ENCODE measurements at regions not wholly inside any gene's neighbourhood (a gene's known extent, or its start where the extent isn't known, plus 50 kb on each side); places are given as distances from the start of the nearest gene placed in this dataset.

GRCh38 chr6:25168637-25169036, 110.5 kb upstream of the CARMIL1 start:
- TF ChIP-seq POLR2AphosphoS5 (IDR thresholded peaks at IDR 0.05; ENCODE audit: low read depth, low read length), result no peak
- TF ChIP-seq FOXP2 (optimal IDR thresholded peaks at IDR 0.05; ENCODE audit: borderline replicate concordance, extremely low read depth, extremely low read length, insufficient read depth), result no peak
- no peak for TF ChIP-seq TAF1 (IDR thresholded peaks at IDR 0.05; ENCODE audit: borderline replicate concordance, insufficient read depth, low read length)
- TF ChIP-seq, protein P1, sequence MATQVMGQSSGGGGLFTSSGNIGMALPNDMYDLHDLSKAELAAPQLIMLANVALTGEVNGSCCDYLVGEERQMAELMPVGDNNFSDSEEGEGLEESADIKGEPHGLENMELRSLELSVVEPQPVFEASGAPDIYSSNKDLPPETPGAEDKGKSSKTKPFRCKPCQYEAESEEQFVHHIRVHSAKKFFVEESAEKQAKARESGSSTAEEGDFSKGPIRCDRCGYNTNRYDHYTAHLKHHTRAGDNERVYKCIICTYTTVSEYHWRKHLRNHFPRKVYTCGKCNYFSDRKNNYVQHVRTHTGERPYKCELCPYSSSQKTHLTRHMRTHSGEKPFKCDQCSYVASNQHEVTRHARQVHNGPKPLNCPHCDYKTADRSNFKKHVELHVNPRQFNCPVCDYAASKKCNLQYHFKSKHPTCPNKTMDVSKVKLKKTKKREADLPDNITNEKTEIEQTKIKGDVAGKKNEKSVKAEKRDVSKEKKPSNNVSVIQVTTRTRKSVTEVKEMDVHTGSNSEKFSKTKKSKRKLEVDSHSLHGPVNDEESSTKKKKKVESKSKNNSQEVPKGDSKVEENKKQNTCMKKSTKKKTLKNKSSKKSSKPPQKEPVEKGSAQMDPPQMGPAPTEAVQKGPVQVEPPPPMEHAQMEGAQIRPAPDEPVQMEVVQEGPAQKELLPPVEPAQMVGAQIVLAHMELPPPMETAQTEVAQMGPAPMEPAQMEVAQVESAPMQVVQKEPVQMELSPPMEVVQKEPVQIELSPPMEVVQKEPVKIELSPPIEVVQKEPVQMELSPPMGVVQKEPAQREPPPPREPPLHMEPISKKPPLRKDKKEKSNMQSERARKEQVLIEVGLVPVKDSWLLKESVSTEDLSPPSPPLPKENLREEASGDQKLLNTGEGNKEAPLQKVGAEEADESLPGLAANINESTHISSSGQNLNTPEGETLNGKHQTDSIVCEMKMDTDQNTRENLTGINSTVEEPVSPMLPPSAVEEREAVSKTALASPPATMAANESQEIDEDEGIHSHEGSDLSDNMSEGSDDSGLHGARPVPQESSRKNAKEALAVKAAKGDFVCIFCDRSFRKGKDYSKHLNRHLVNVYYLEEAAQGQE (IDR thresholded peaks at IDR 0.05; ENCODE audit: insufficient read depth in 1 of 2, low read depth in 2 of 2, low read length in 2 of 2), result no peak
- TF ChIP-seq SIN3A (IDR thresholded peaks at IDR 0.05; ENCODE audit: borderline replicate concordance, insufficient read depth, low read length), result no peak

GRCh38 chr6:25169553-25169952, 109.6 kb upstream of the CARMIL1 start:
- TF ChIP-seq, protein P1 (IDR thresholded peaks at IDR 0.05; ENCODE audit: insufficient read depth in 1 of 2, low read depth in 2 of 2, low read length in 2 of 2), result no peak
- TF ChIP-seq FOXP2 (optimal IDR thresholded peaks at IDR 0.05; ENCODE audit: borderline replicate concordance, extremely low read depth, extremely low read length, insufficient read depth), result no peak
- TF ChIP-seq POLR2AphosphoS5 (IDR thresholded peaks at IDR 0.05; ENCODE audit: low read depth, low read length), result no peak
- TF ChIP-seq TAF1 (IDR thresholded peaks at IDR 0.05; ENCODE audit: borderline replicate concordance, insufficient read depth, low read length), result no peak
- no peak for TF ChIP-seq SIN3A (IDR thresholded peaks at IDR 0.05; ENCODE audit: borderline replicate concordance, insufficient read depth, low read length)

GRCh38 chr6:25169961-25170360, 109.2 kb upstream of the CARMIL1 start:
- TF ChIP-seq FOXP2 (optimal IDR thresholded peaks at IDR 0.05; ENCODE audit: borderline replicate concordance, extremely low read depth, extremely low read length, insufficient read depth) (no peak), TAF1 (IDR thresholded peaks at IDR 0.05; ENCODE audit: borderline replicate concordance, insufficient read depth, low read length) (no peak), POLR2AphosphoS5 (IDR thresholded peaks at IDR 0.05; ENCODE audit: low read depth, low read length) (no peak), SIN3A (IDR thresholded peaks at IDR 0.05; ENCODE audit: borderline replicate concordance, insufficient read depth, low read length) (no peak)
- TF ChIP-seq, protein P1 (IDR thresholded peaks at IDR 0.05; ENCODE audit: insufficient read depth in 1 of 2, low read depth in 2 of 2, low read length in 2 of 2), result no peak

DNA sequence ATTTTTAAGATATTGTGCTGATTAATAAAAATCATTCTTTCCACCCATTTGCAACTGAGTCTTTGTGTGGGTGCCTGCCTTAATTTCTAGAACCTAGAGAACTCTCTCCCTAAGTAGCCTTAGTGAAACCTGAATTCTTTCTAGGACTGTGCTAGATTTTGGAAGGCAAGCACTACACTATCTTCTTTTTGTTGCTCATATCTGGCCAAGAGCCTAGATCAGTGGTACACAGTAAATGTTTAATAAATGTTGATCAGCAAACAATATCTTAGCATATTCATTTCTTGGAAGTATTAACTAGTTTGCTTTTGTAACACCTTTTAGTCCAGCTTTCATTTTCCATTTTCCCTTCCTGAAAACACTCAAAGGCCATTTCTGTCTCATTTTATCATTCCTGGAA, 108.5 kb upstream of the CARMIL1 start:
- no peak for TF ChIP-seq TAF1 (IDR thresholded peaks at IDR 0.05; ENCODE audit: borderline replicate concordance, insufficient read depth, low read length)

- TF ChIP-seq SIN3A (IDR thresholded peaks at IDR 0.05; ENCODE audit: borderline replicate concordance, insufficient read depth, low read length) (no peak), TAF1 (IDR thresholded peaks at IDR 0.05; ENCODE audit: borderline replicate concordance, insufficient read depth, low read length) (no peak), POLR2AphosphoS5 (IDR thresholded peaks at IDR 0.05; ENCODE audit: low read depth, low read length) (no peak), FOXP2 (optimal IDR thresholded peaks at IDR 0.05; ENCODE audit: borderline replicate concordance, extremely low read depth, extremely low read length, insufficient read depth) (no peak)
- TF ChIP-seq, protein P1 (IDR thresholded peaks at IDR 0.05; ENCODE audit: insufficient read depth in 1 of 2, low read depth in 2 of 2, low read length in 2 of 2), result no peak
Measured at GRCh38 chr6:25171301-25171700, 107.9 kb upstream of the CARMIL1 start.
